Loucy (cell line): ENCODE measurements at regions not wholly inside any gene's neighbourhood (a gene's known extent, or its start where the extent isn't known, plus 50 kb on each side); places are given as distances from the start of the nearest gene placed in this dataset.

Experiments used
- H2AFZ ChIP-seq: fragments of 200-600 bp; sonication (generic); 2 replicates; pipeline ENCODE4 v1.6.0; 2016; ENCODE audit warnings: antibody characterized with exemption, mild to moderate bottlenecking, low read length, moderate library complexity
- H3F3A ChIP-seq: fragments of 200-600 bp; 2 replicates; pipeline ENCODE4 v1.6.0; 2016; ENCODE audit warnings: antibody characterized with exemption, low read depth, mild to moderate bottlenecking
- H3K27me3 ChIP-seq: fragments of 200-600 bp; sonication (generic); 2 replicates; pipeline ENCODE4 v1.6.1; 2014; ENCODE audit warnings: low read length, mild to moderate bottlenecking; ENCODE audit not compliant: insufficient read depth, poor library complexity, severe bottlenecking
- H3K36me3 ChIP-seq: fragments of 200-600 bp; sonication (generic); 2 replicates; pipeline ENCODE4 v1.6.1; 2016; ENCODE audit warnings: low read length; ENCODE audit not compliant: insufficient read depth
- H3K4me1 ChIP-seq: fragments of 200-600 bp; sonication (generic); 2 replicates; pipeline ENCODE4 v1.5.1; 2014; ENCODE audit warnings: low read length, mild to moderate bottlenecking; ENCODE audit not compliant: insufficient read depth, poor library complexity, severe bottlenecking
- H3K4me2 ChIP-seq: fragments of 200-600 bp; sonication (generic); 2 replicates; pipeline ENCODE4 v1.6.0; 2014; ENCODE audit warnings: antibody characterized with exemption, low read length, low read depth, mild to moderate bottlenecking; ENCODE audit not compliant: poor library complexity, severe bottlenecking
- H3K4me3 ChIP-seq: fragments of 200-600 bp; sonication (generic); 2 replicates; pipeline ENCODE4 v1.5.1; 2014; ENCODE audit warnings: low read length, mild to moderate bottlenecking, mixed read lengths; ENCODE audit not compliant: poor library complexity, severe bottlenecking
- H3K79me2 ChIP-seq: fragments of 200-600 bp; sonication (generic); 2 replicates; pipeline ENCODE4 v1.6.1; 2014; ENCODE audit warnings: low read length; ENCODE audit not compliant: insufficient read depth
- H3K9ac ChIP-seq: fragments of 200-600 bp; sonication (generic); 2 replicates; pipeline ENCODE4 v1.6.0; 2014; ENCODE audit warnings: mild to moderate bottlenecking, low read depth, low read length, moderate library complexity; ENCODE audit not compliant: poor library complexity, severe bottlenecking
- H3K9me2 ChIP-seq: fragments of 200-600 bp; sonication (generic); replicated peaks from 2 replicates; pipeline ENCODE4 v1.6.1; 2016; ENCODE audit warnings: low read depth, low read length, mixed read lengths
- H3K9me3 ChIP-seq: fragments of 200-600 bp; sonication (generic); 2 replicates; pipeline ENCODE4 v1.6.1; 2014; ENCODE audit warnings: mild to moderate bottlenecking, antibody characterized with exemption, low read length, low read depth; ENCODE audit not compliant: insufficient read depth
- H4K20me1 ChIP-seq: fragments of 200-600 bp; sonication (generic); 2 replicates; pipeline ENCODE4 v1.6.0; 2014; ENCODE audit warnings: antibody characterized with exemption, low read length, mild to moderate bottlenecking; ENCODE audit not compliant: insufficient read depth, poor library complexity, severe bottlenecking
- EZH2phosphoT487 ChIP-seq: fragments of 200-600 bp; IDR thresholded peaks from 2 replicates; pipeline ENCODE4 v1.6.1; 2018; ENCODE audit warnings: antibody characterized with exemption, mild to moderate bottlenecking, moderate library complexity, borderline replicate concordance
- TF ChIP-seq, protein P1 (sequence below): fragments of 200-600 bp; sonication (generic); conservative IDR thresholded peaks from 2 replicates; pipeline ENCODE4 v1.5.1; 2014; ENCODE audit warnings: mild to moderate bottlenecking, antibody characterized with exemption, low read length

- H3F3A ChIP-seq: peaks cover 21% of the 10 kb centered on the region
- H3K9me2 ChIP-seq: no peaks in the 10 kb centered on the region
- H2AFZ ChIP-seq: no peak overlapping the region
- peak overlapping the region; percentile 61 for H3K4me2 ChIP-seq
- no peaks in the 10 kb centered on the region for H3K27me3 ChIP-seq
- H3K79me2 ChIP-seq: no peaks in the 10 kb centered on the region
- H3K4me3 ChIP-seq: peak overlapping the region; percentile 24
- TF ChIP-seq, protein P1, sequence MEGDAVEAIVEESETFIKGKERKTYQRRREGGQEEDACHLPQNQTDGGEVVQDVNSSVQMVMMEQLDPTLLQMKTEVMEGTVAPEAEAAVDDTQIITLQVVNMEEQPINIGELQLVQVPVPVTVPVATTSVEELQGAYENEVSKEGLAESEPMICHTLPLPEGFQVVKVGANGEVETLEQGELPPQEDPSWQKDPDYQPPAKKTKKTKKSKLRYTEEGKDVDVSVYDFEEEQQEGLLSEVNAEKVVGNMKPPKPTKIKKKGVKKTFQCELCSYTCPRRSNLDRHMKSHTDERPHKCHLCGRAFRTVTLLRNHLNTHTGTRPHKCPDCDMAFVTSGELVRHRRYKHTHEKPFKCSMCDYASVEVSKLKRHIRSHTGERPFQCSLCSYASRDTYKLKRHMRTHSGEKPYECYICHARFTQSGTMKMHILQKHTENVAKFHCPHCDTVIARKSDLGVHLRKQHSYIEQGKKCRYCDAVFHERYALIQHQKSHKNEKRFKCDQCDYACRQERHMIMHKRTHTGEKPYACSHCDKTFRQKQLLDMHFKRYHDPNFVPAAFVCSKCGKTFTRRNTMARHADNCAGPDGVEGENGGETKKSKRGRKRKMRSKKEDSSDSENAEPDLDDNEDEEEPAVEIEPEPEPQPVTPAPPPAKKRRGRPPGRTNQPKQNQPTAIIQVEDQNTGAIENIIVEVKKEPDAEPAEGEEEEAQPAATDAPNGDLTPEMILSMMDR: no peak
- TF ChIP-seq EZH2phosphoT487: no peak
- peaks cover 82% of the 10 kb centered on the region for H3K4me1 ChIP-seq
- peak overlapping the region; percentile 68 for H3K9ac ChIP-seq
- H3K9me3 ChIP-seq: no peaks in the 10 kb centered on the region
- no peaks in the 10 kb centered on the region for H4K20me1 ChIP-seq
- no peaks in the 10 kb centered on the region for H3K36me3 ChIP-seq
Measured at GRCh38 chr17:77845541-77846225, 112.8 kb upstream of the TNRC6C start.

- no peak overlapping the region for H2AFZ ChIP-seq
- H3K27me3 ChIP-seq: no peaks in the 10 kb centered on the region
- TF ChIP-seq, protein P1: no peak
- TF ChIP-seq EZH2phosphoT487: no peak
- peak overlapping the region; percentile 68 for H3K9ac ChIP-seq
- H3F3A ChIP-seq: peaks cover 21% of the 10 kb centered on the region
- no peaks in the 10 kb centered on the region for H3K9me3 ChIP-seq
- peaks cover 74% of the 10 kb centered on the region for H3K4me1 ChIP-seq
- no peaks in the 10 kb centered on the region for H3K36me3 ChIP-seq
- H4K20me1 ChIP-seq: no peaks in the 10 kb centered on the region
- no peaks in the 10 kb centered on the region for H3K79me2 ChIP-seq
- peak overlapping the region; percentile 52 for H3K4me3 ChIP-seq
- H3K4me2 ChIP-seq: peak overlapping the region; percentile 61
- H3K9me2 ChIP-seq: no peaks in the 10 kb centered on the region
Measured at GRCh38 chr17:77846531-77847085, 111.9 kb upstream of the TNRC6C start.

GRCh38 chr17:77847221-77848085, 111.0 kb upstream of the TNRC6C start:
- TF ChIP-seq, protein P1: no peak
- TF ChIP-seq EZH2phosphoT487: no peak
- H3K9me2 ChIP-seq: no peaks in the 10 kb centered on the region
- H3K79me2 ChIP-seq: no peaks in the 10 kb centered on the region
- peaks cover 21% of the 10 kb centered on the region for H3F3A ChIP-seq
- H2AFZ ChIP-seq: no peak overlapping the region
- no peaks in the 10 kb centered on the region for H4K20me1 ChIP-seq
- no peaks in the 10 kb centered on the region for H3K36me3 ChIP-seq
- H3K4me2 ChIP-seq: peak overlapping the region; percentile 61
- peak overlapping the region; percentile 52 for H3K4me3 ChIP-seq
- H3K9ac ChIP-seq: peak overlapping the region; percentile 68
- no peaks in the 10 kb centered on the region for H3K27me3 ChIP-seq
- H3K9me3 ChIP-seq: no peaks in the 10 kb centered on the region
- peaks cover 66% of the 10 kb centered on the region for H3K4me1 ChIP-seq
